GM12875 (cell line): ENCODE measurements at regions not wholly inside any gene's neighbourhood (a gene's known extent, or its start where the extent isn't known, plus 50 kb on each side); places are given as distances from the start of the nearest gene placed in this dataset.
"Not testable (repeated sequence)": the region's sequence is repeated elsewhere in the genome, so short reads cannot be mapped to it uniquely, and the experiment has no call there.

Experiments used
- H3K4me3 ChIP-seq: one replicate; pipeline ENCODE4 v1.5.1; 2011; ENCODE audit warnings: low read depth, low read length, control low read depth
- TF ChIP-seq, protein P1 (sequence below): IDR thresholded peaks from 2 replicates; pipeline ENCODE4 v1.5.1; 2011; ENCODE audit warnings: low read depth, mild to moderate bottlenecking, control low read depth, inconsistent platforms, low read length, moderate library complexity, borderline replicate concordance; ENCODE audit not compliant: insufficient read depth

GRCh38 chr12:92389466-92389865 lies 243.8 kb upstream of the BTG1 start:
- TF ChIP-seq, protein P1, sequence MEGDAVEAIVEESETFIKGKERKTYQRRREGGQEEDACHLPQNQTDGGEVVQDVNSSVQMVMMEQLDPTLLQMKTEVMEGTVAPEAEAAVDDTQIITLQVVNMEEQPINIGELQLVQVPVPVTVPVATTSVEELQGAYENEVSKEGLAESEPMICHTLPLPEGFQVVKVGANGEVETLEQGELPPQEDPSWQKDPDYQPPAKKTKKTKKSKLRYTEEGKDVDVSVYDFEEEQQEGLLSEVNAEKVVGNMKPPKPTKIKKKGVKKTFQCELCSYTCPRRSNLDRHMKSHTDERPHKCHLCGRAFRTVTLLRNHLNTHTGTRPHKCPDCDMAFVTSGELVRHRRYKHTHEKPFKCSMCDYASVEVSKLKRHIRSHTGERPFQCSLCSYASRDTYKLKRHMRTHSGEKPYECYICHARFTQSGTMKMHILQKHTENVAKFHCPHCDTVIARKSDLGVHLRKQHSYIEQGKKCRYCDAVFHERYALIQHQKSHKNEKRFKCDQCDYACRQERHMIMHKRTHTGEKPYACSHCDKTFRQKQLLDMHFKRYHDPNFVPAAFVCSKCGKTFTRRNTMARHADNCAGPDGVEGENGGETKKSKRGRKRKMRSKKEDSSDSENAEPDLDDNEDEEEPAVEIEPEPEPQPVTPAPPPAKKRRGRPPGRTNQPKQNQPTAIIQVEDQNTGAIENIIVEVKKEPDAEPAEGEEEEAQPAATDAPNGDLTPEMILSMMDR: no peak
- H3K4me3 ChIP-seq: no peak overlapping the region

GRCh38 chr12:92385296-92385695 lies 239.7 kb upstream of the BTG1 start:
- no peak overlapping the region for H3K4me3 ChIP-seq
- TF ChIP-seq, protein P1: no peak

GRCh38 chr12:92384571-92384970 lies 238.9 kb upstream of the BTG1 start:
- H3K4me3 ChIP-seq: no peak overlapping the region
- TF ChIP-seq, protein P1: no peak

DNA sequence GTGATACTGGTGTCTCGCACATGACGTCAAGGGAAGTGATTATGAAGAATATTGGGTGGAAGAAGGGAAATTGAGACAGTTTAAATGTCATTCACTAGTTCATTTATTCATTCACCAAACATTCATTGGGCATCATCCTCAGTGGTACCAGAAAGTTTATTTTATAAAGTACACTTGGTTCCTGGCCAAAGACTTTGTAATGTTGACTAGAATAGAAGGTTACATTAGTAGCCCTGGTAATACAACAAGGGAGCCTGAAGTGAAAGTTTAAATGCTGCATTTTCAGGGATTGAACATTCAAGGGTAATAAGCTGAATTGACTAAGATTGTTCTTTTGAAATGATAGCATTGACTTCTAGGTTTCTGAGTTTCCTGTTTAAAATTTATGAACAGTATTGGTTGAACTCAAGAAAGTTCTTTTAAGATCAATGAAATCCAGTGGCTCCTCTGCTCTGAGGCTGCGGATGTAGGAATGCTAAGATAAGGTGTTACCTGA lies 236.8 kb upstream of the BTG1 start:
- TF ChIP-seq, protein P1: no peak
- no peak overlapping the region for H3K4me3 ChIP-seq

DNA sequence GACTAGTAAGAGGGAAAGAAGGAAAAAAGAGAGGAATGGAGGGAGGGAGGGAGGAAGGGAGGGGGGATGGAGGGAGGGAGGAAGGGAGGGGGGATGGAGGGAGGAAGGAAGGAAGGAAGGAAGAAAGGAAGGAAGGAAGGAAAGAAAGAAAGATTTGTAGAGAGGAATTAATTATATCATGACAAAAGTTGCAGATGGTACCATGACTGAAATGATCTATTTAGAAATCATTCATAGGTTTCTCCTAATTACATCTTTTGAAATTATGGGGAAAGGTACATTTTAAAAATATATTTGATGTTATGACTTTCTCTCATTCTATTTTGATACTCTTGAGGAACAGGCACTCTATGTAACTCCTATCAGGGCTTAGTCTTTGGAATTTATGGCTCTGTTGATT lies 236.2 kb upstream of the BTG1 start:
- H3K4me3 ChIP-seq: no peak overlapping the region
- TF ChIP-seq, protein P1: no peak

DNA sequence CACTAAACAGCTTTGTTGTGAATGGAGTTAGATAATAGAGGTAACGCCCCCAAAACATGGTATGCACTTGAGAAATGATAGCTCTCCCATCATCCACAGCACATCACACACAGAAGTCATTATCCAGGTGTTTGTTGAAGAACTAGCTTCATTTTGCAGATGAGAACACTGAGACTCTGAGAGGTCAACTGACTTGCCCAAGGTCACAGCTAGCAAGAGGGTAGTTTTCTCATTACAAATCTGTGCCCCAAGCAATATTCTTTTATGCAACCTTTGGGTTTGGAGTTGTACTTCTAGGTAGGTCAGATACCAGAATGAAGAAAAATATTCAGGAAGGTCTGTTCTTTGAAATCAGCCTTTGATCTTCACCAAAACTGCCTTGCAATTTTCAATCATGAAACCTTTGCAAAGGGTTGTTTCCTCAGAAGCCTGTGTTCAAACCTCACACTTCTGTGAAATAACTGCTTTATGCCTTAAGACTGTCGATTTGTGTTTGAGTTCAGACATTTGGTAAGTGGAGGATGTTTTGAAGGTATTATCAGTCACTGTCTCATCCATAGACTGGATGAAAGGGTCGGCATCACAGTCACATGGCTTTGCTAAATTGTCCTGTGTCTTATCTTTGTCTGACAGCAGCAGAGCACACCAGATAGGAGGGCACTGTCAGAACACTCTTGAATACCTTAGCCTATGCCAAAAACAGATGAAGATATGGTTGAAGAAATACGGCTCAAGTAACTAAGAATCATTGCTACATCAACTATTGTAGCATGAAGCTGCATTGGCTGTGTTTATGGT lies 233.2 kb upstream of the BTG1 start:
- H3K4me3 ChIP-seq: no peak overlapping the region
- TF ChIP-seq, protein P1: no peak

DNA sequence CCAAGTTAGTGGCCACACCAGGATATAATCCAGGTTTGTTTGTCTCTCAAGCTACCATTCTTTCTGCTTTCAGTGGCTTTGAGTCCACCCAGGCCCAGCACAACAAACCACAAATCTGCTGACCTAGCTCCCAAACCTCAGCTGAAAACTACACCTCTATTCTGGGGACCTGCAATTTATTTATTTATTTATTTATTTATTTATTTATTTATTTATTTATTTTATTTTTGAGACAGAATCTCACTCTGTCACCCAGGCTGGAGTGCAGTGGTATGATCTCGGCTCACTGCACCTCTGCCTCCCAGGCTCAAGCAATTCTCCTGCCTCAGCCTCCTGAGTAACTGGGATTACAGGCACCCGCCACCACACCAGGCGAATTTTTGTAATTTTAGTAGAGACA lies 229.9 kb upstream of the BTG1 start:
- not testable (repeated sequence) for H3K4me3 ChIP-seq
